Endothelial cell of umbilical vein (primary cell): ENCODE measurements at regions not wholly inside any gene's neighbourhood (a gene's known extent, or its start where the extent isn't known, plus 50 kb on each side); places are given as distances from the start of the nearest gene placed in this dataset.

ENCODE experiments used
- BruUV-seq: library from RNA; stranded (reverse); fragments of 400-500 nt; replicated peaks from 2 replicates; lab custom pipeline; 2021; lab: Mats Ljungman, UMichigan
- CTCF ChIA-PET: fragments of 300-600, 350-600 bp; sonication (Branson Sonifier 250); formaldehyde crosslinking; loops from one replicate; lab custom pipeline; 2021; ENCODE audit warnings: antibody characterized with exemption, inconsistent platforms; lab: Charles Lee
- POLR2A ChIA-PET: fragments of 300-600, 350-600 bp; sonication (Branson Sonifier 250); formaldehyde crosslinking; loops from one replicate; lab custom pipeline; 2021; ENCODE audit warnings: antibody characterized with exemption, inconsistent platforms; lab: Charles Lee
- DNase-seq: peaks from one replicate; pipeline ENCODE4 v3.0.0-alpha.2; 2011; ENCODE audit warnings: low read depth, low spot score
- FAIRE-seq: peaks from 2 replicates; lab custom pipeline; 2011; peaks lifted over from hg19 to GRCh38; lab: Jason Lieb, UNC
- H2AFZ ChIP-seq: 2 replicates; pipeline ENCODE4 v1.6.0; 2012; ENCODE audit warnings: low read depth, low read length, control low read depth, inconsistent platforms
- H3K27ac ChIP-seq: 2 replicates; pipeline ENCODE4 v1.5.1; 2011; ENCODE audit warnings: low read depth, mild to moderate bottlenecking, control low read depth, low read length, moderate library complexity; ENCODE audit not compliant: insufficient read depth
- H3K27me3 ChIP-seq, 2 experiments: 2 replicates each; pipeline versions ENCODE4 v1.6.0 to v1.6.1; 2011; ENCODE audit warnings: low read length in 2 of 2, mixed read lengths in 1 of 2; ENCODE audit not compliant: control insufficient read depth in 2 of 2, insufficient read depth in 2 of 2
- H3K36me3 ChIP-seq, 2 experiments: 2 replicates in 1 of 2; 3 replicates in 1 of 2; pipeline ENCODE4 v1.5.1; 2011; ENCODE audit warnings: low read length in 2 of 2, mild to moderate bottlenecking in 1 of 2, moderate library complexity in 1 of 2; ENCODE audit not compliant: control insufficient read depth in 2 of 2, insufficient read depth in 2 of 2; ENCODE audit errors: extremely low read depth in 1 of 2
- H3K4me1 ChIP-seq: 3 replicates; pipeline ENCODE4 v1.5.1; 2011; ENCODE audit warnings: mild to moderate bottlenecking, low read length; ENCODE audit not compliant: control insufficient read depth, insufficient read depth; ENCODE audit errors: extremely low read depth
- H3K4me2 ChIP-seq: 2 replicates; pipeline ENCODE4 v1.6.1; 2011; ENCODE audit warnings: low read length, control low read depth, mixed read lengths; ENCODE audit not compliant: insufficient read depth
- H3K4me3 ChIP-seq, 3 experiments: fragments of 200-600 bp in 1 of 3; sonication (generic), shearing (Covaris generic) in 1 of 3; replicated peaks in 1 of 3; 2 replicates each; pipeline ENCODE4 v1.5.1; 2011 to 2016; ENCODE audit warnings: control low read depth in 3 of 3, low read length in 3 of 3, mild to moderate bottlenecking in 2 of 3, inconsistent platforms in 1 of 3, low read depth in 1 of 3, moderate library complexity in 1 of 3; ENCODE audit not compliant: insufficient read depth in 1 of 3
- H3K79me2 ChIP-seq: 2 replicates; pipeline ENCODE4 v1.6.0; 2012; ENCODE audit warnings: low read length, inconsistent platforms; ENCODE audit not compliant: control insufficient read depth, insufficient read depth
- H3K9ac ChIP-seq: replicated peaks from 2 replicates; pipeline ENCODE3; 2011; ENCODE audit warnings: low read length, control low read depth; ENCODE audit not compliant: insufficient read depth; ENCODE audit errors: extremely low read depth
- H3K9me1 ChIP-seq: replicated peaks from 3 replicates; pipeline ENCODE4 v1.6.0; 2011; ENCODE audit warnings: mild to moderate bottlenecking, low read length; ENCODE audit not compliant: control insufficient read depth, insufficient read depth; ENCODE audit errors: extremely low read depth
- H3K9me3 ChIP-seq: replicated peaks from 2 replicates; pipeline ENCODE4 v1.5.1; 2012; ENCODE audit warnings: low read length, inconsistent platforms; ENCODE audit not compliant: control insufficient read depth, insufficient read depth
- H4K20me1 ChIP-seq: replicated peaks from 2 replicates; pipeline ENCODE3; 2011; ENCODE audit warnings: mild to moderate bottlenecking, low read length; ENCODE audit not compliant: control insufficient read depth, insufficient read depth; ENCODE audit errors: extremely low read depth
- CTCF ChIP-seq, 2 donors: IDR thresholded peaks; 1 replicate in 1 of 2; 2 replicates in 1 of 2; pipeline ENCODE4 v1.5.1; 2011; ENCODE audit warnings: low read length in 2 of 2, mild to moderate bottlenecking in 2 of 2, moderate library complexity in 2 of 2, control low read depth in 1 of 2, inconsistent platforms in 1 of 2, low read depth in 1 of 2; ENCODE audit not compliant: insufficient read depth in 1 of 2; ENCODE audit errors: extremely low read depth in 1 of 2
- EZH2 ChIP-seq: IDR thresholded peaks from 2 replicates; pipeline ENCODE4 v1.6.1; 2012; ENCODE audit warnings: borderline replicate concordance, low read depth, mild to moderate bottlenecking, moderate library complexity, low read length, inconsistent platforms; ENCODE audit not compliant: severe bottlenecking
- FOS ChIP-seq: IDR thresholded peaks from 2 replicates; pipeline ENCODE4 v1.6.1; 2011; ENCODE audit warnings: mild to moderate bottlenecking, low read length, moderate library complexity, borderline replicate concordance; ENCODE audit not compliant: insufficient read depth
- JUN ChIP-seq: IDR thresholded peaks from 2 replicates; pipeline ENCODE4 v1.6.1; 2011; ENCODE audit warnings: borderline replicate concordance, low read depth; ENCODE audit not compliant: insufficient read length, insufficient read depth
- MYC ChIP-seq: IDR thresholded peaks from one replicate; pipeline ENCODE4 v1.6.1; 2011; ENCODE audit warnings: mild to moderate bottlenecking, low read depth, low read length
- dilution Hi-C: fragments of 300-500 bp; cut with MboI; formaldehyde crosslinking; loops from one replicate; pipeline ENCODE4 v1.15.0; 2019; ENCODE audit warnings: low sequenced_read_pairs; ENCODE audit not compliant: extremely low pct_ligation_motif_present
- intact Hi-C: fragments of 100-400 bp; cut with micrococcal nuclease; formaldehyde crosslinking; loops from one replicate; pipeline ENCODE4 v1.10.0; 2022

- H3K36me3 ChIP-seq = no peaks in the 10 kb centered on the region
- CTCF ChIA-PET = no interaction called here
- TF ChIP-seq JUN (no peak), MYC (no peak), FOS (peak; percentile 24), CTCF (IDR thresholded peaks at IDR 0.05; ENCODE audit: extremely low read depth in 1 of 2, insufficient read depth in 1 of 2, low read depth in 1 of 2, low read length in 2 of 2) (no peak), EZH2 (no peak)
- DNase-seq (no peak), FAIRE-seq (no peak)
- H3K9me1 ChIP-seq = no peaks in the 10 kb centered on the region
- H3K9ac ChIP-seq = no peak overlapping the region
- no peaks in the 10 kb centered on the region for H4K20me1 ChIP-seq
- BruUV-seq = no TSS peak
- H3K27ac ChIP-seq = no peak overlapping the region
- H3K9me3 ChIP-seq = no peaks in the 10 kb centered on the region
- H3K79me2 ChIP-seq = no peaks in the 10 kb centered on the region
- POLR2A ChIA-PET = no interaction called here
- no peak overlapping the region for H2AFZ ChIP-seq
- H3K4me3 ChIP-seq = no peak overlapping the region
- dilution Hi-C loops = no loop called here
- intact Hi-C loops = no loop called here
- H3K4me1 ChIP-seq = no peaks in the 10 kb centered on the region
- H3K4me2 ChIP-seq = no peak overlapping the region
- peaks cover 0 to 4% of the 10 kb centered on the region in 2 experiments for H3K27me3 ChIP-seq
These were observed 53.2 kb upstream of the NKX2-4 start for GRCh38 chr20:21450572-21450971.
